GM23248 (cell line): ENCODE measurements at regions not wholly inside any gene's neighbourhood (a gene's known extent, or its start where the extent isn't known, plus 50 kb on each side); places are given as distances from the start of the nearest gene placed in this dataset.

Experiments
- DNase-seq: peaks from one replicate; pipeline ENCODE4 v3.0.0-alpha.2; 2015
- H2AFZ ChIP-seq: fragments of 200-600 bp; sonication (generic); 2 replicates; pipeline ENCODE4 v1.6.1; 2016; ENCODE audit warnings: antibody characterized with exemption
- H3F3A ChIP-seq: fragments of 200-600 bp; sonication (generic); 2 replicates; pipeline ENCODE4 v1.6.1; 2016; ENCODE audit warnings: mild to moderate bottlenecking, antibody characterized with exemption, mixed run types; ENCODE audit not compliant: insufficient read depth
- H3K27ac ChIP-seq: fragments of 200-600 bp; sonication (generic); 2 replicates; pipeline ENCODE4 v1.5.1; 2016; ENCODE audit warnings: mild to moderate bottlenecking
- H3K27me3 ChIP-seq: fragments of 200-600 bp; sonication (generic); replicated peaks from 2 replicates; pipeline ENCODE4 v1.6.1; 2016; ENCODE audit warnings: mild to moderate bottlenecking; ENCODE audit not compliant: insufficient read depth
- H3K36me3 ChIP-seq: fragments of 200-600 bp; sonication (generic); 2 replicates; pipeline ENCODE4 v1.6.1; 2016; ENCODE audit warnings: low read depth, mild to moderate bottlenecking
- H3K4me1 ChIP-seq: fragments of 200-600 bp; sonication (generic); 2 replicates; pipeline ENCODE4 v1.6.1; 2016; ENCODE audit warnings: mild to moderate bottlenecking; ENCODE audit not compliant: insufficient read depth
- H3K4me2 ChIP-seq: fragments of 200-600 bp; sonication (generic); one replicate; pipeline ENCODE4 v1.6.1; 2016; ENCODE audit warnings: mild to moderate bottlenecking; ENCODE audit not compliant: unreplicated experiment
- H3K4me3 ChIP-seq: fragments of 200-600 bp; sonication (generic); 2 replicates; pipeline ENCODE4 v1.5.1; 2016; ENCODE audit warnings: mild to moderate bottlenecking
- H3K79me2 ChIP-seq: fragments of 200-600 bp; sonication (generic); 2 replicates; pipeline ENCODE4 v1.6.1; 2016; ENCODE audit warnings: mild to moderate bottlenecking; ENCODE audit not compliant: insufficient read depth
- H3K9ac ChIP-seq: fragments of 200-600 bp; sonication (generic); 2 replicates; pipeline ENCODE4 v1.6.1; 2016; ENCODE audit warnings: mild to moderate bottlenecking
- H3K9me2 ChIP-seq: fragments of 200-600 bp; sonication (generic); 2 replicates; pipeline ENCODE4 v1.6.1; 2016; ENCODE audit warnings: mixed run types, mild to moderate bottlenecking, moderate library complexity; ENCODE audit not compliant: insufficient read depth
- H3K9me3 ChIP-seq: fragments of 200-600 bp; sonication (generic); one replicate; pipeline ENCODE4 v1.6.1; 2017; ENCODE audit warnings: low read depth
- H4K20me1 ChIP-seq: fragments of 200-600 bp; sonication (generic); 2 replicates; pipeline ENCODE4 v1.6.0; 2016; ENCODE audit not compliant: insufficient read depth
- EZH2 ChIP-seq: fragments of 200-600 bp; sonication (generic); IDR thresholded peaks from 2 replicates; pipeline ENCODE4 v1.6.1; 2018; ENCODE audit warnings: antibody characterized with exemption, mild to moderate bottlenecking; ENCODE audit not compliant: insufficient read depth, poor library complexity, severe bottlenecking
- EZH2phosphoT487 ChIP-seq: fragments of 200-600 bp; sonication (generic); IDR thresholded peaks from 2 replicates; pipeline ENCODE4 v1.6.1; 2018; ENCODE audit warnings: antibody characterized with exemption, moderate library complexity, mild to moderate bottlenecking, low read depth; ENCODE audit not compliant: insufficient read depth
- WGBS, 2 experiments: methylation state at CpG; one replicate each; pipeline ENCODE4 v1.1.6; 2015 to 2017; ENCODE audit warnings: low lambda C conversion rate in 2 of 2, low coverage in 1 of 2; ENCODE audit errors: missing lambda C conversion rate in 2 of 2; 5-methylcytosine and 5-hydroxymethylcytosine counted together
- in situ Hi-C: fragments of 300-500 bp; cut with MboI; formaldehyde crosslinking; loops from 2 replicates; pipeline ENCODE4 v1.15.0; 2020

DNA sequence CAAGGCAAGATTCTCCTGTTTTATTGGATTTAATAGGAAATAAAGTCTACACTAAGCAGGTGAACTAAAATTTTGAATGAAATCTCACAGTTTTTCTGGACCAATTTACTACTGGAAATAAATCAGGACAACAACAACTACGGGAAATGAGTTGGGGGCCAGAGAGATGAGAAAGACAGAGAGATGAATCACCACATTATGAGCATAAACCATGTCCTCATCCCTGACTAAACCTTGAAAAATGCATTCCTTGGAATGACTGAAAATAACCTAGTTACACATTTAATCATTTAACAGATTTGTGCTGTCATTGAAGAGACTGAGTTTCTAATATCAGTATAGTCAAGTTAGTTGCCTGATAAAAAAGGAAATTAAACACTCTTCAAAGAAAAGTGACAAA, 608.4 kb upstream of the KCND2 start:
- no peaks in the 10 kb centered on the region for H3K79me2 ChIP-seq
- H3K4me3 ChIP-seq, result peak overlapping the region; percentile 19
- TF ChIP-seq EZH2phosphoT487 (no peak), EZH2 (no peak)
- no peaks in the 10 kb centered on the region for H3K27me3 ChIP-seq
- no peak overlapping the region for H3K9ac ChIP-seq
- in situ Hi-C loops, result no loop called here
- 0% methylated on average over 1 of the region's 1 CpG for WGBS, 2 experiments
- peak; percentile 62 for DNase-seq
- H4K20me1 ChIP-seq, result no peaks in the 10 kb centered on the region
- H3K9me2 ChIP-seq, result no peaks in the 10 kb centered on the region
- peaks cover 12% of the 10 kb centered on the region; the same call in 1 of the 2 replicates for H3K4me1 ChIP-seq
- no peaks in the 10 kb centered on the region for H3F3A ChIP-seq
- H3K9me3 ChIP-seq, result no peaks in the 10 kb centered on the region
- H3K36me3 ChIP-seq, result no peaks in the 10 kb centered on the region
- H3K4me2 ChIP-seq, result peak overlapping the region; percentile 22
- no peak overlapping the region for H2AFZ ChIP-seq
- 0 out of 2 replicates have a peak overlapping the region, but pooled peaks have one; percentile 12 for H3K27ac ChIP-seq

DNA sequence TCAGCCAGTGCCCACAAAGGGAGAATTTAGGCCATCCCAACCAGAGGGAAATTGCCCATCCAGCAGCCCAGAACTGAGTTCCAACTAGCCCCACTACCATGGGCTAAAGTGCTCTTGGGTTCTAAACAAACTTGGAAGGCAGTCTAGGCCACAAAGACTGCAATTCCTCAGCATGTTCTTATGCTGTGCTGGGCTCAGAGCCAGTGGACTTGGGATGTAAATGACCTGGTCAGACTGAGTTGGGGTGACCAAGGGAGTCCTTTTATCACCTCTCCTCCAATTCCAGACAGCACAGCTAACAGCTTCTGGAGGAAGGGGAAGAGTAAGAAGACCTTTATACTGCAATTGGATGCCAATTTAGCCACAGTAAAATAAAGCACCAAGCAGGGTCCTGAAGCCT, 607.2 kb upstream of the KCND2 start:
- H3K9ac ChIP-seq, result no peak overlapping the region
- no peaks in the 10 kb centered on the region for H3K27me3 ChIP-seq
- no peaks in the 10 kb centered on the region for H4K20me1 ChIP-seq
- H3K4me2 ChIP-seq, result no peak overlapping the region
- DNase-seq, result no peak
- no peak for TF ChIP-seq EZH2phosphoT487
- TF ChIP-seq EZH2, result no peak
- in situ Hi-C loops, result no loop called here
- H3F3A ChIP-seq, result no peaks in the 10 kb centered on the region
- H3K9me3 ChIP-seq, result no peaks in the 10 kb centered on the region
- H2AFZ ChIP-seq, result no peak overlapping the region
- no peaks in the 10 kb centered on the region for H3K79me2 ChIP-seq
- no peak overlapping the region for H3K27ac ChIP-seq
- no peak overlapping the region for H3K4me3 ChIP-seq
- H3K4me1 ChIP-seq, result peaks cover 12% of the 10 kb centered on the region; the same call in 1 of the 2 replicates
- H3K9me2 ChIP-seq, result no peaks in the 10 kb centered on the region
- no peaks in the 10 kb centered on the region for H3K36me3 ChIP-seq

DNA sequence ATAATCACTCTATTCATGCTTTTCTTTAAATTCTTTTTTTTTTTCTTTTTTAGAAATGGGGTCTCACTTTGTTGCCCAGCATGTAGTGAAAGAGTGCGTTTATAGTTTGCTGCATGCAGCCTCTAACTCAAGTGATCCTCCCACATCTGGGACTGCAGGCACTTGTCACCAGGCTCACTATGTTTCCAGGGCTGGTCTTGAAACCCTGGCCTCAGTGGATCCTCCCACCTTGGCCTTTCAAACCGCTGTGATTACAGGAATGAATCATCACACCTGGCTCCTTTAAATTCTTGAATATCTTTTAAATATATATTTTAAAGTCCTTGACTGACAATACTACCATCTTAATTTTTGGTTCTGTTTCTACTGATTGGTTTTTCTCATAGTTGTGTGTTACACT, 591.6 kb upstream of the KCND2 start:
- H3K9ac ChIP-seq, result no peak overlapping the region
- no peaks in the 10 kb centered on the region for H3K79me2 ChIP-seq
- H4K20me1 ChIP-seq, result no peaks in the 10 kb centered on the region
- H3K27ac ChIP-seq, result no peak overlapping the region
- no peaks in the 10 kb centered on the region for H3K4me1 ChIP-seq
- H3K9me3 ChIP-seq, result no peaks in the 10 kb centered on the region
- H3F3A ChIP-seq, result no peaks in the 10 kb centered on the region
- H3K36me3 ChIP-seq, result no peaks in the 10 kb centered on the region
- H3K27me3 ChIP-seq, result no peaks in the 10 kb centered on the region
- in situ Hi-C loops, result no loop called here
- no peak overlapping the region for H2AFZ ChIP-seq
- WGBS, 2 experiments, result 63 to 68% methylated on average over 2 of the region's 2 CpGs
- H3K4me2 ChIP-seq, result no peak overlapping the region
- H3K9me2 ChIP-seq, result no peaks in the 10 kb centered on the region
- no peak for DNase-seq
- no peak overlapping the region for H3K4me3 ChIP-seq
- TF ChIP-seq EZH2 (no peak), EZH2phosphoT487 (no peak)

DNA sequence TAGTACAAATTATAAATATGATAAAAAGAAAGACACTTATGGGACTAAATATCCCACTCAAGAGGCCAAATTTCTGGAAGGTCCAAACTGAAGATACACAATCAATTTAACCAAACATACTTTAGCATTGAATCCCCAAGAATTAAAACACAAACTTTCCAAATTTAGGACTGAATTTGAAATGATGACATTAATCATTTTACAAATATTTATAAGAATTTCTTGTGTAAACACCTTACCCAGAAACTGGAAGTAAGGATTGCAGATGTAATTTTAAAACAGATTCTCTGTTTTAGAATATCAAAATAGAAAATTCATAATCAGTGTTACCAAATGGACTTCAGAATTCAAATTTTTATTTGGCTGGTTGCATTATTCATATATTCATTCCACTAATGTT, 588.2 kb upstream of the KCND2 start:
- Histone ChIP-seq H3K9ac (no peak overlapping the region), H3K79me2 (no peaks in the 10 kb centered on the region), H3K36me3 (no peaks in the 10 kb centered on the region), H3K4me1 (no peaks in the 10 kb centered on the region), H3F3A (no peaks in the 10 kb centered on the region), H3K4me3 (no peak overlapping the region), H3K9me2 (no peaks in the 10 kb centered on the region), H2AFZ (peak overlapping the region; percentile 10; the same call in 1 of the 2 replicates), H3K27ac (no peak overlapping the region), H3K27me3 (no peaks in the 10 kb centered on the region), H3K9me3 (no peaks in the 10 kb centered on the region), H4K20me1 (no peaks in the 10 kb centered on the region), H3K4me2 (no peak overlapping the region)
- no peak for DNase-seq
- in situ Hi-C loops, result no loop called here
- TF ChIP-seq EZH2phosphoT487 (no peak), EZH2 (no peak)

DNA sequence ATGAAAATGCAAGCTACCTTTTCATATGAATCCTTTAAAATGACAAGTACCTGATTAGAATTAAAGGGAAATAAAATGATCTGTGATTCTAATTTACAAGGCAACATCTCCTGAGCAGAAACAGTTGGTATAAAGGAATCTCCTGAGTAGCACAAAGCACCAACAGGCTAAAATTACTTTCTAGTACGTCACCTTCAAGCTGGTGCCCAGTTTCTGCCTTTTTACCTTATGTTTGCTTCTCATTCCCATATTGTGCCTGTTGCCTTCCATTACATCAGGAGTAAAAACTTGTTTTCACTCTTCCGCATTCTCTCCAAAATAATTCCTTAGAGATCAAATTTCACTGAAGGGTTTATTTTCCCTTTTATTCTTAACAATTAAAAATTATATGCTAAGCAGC, 587.1 kb upstream of the KCND2 start:
- no peaks in the 10 kb centered on the region for H3K4me1 ChIP-seq
- H3K9me2 ChIP-seq, result no peaks in the 10 kb centered on the region
- 0 out of 2 replicates have a peak overlapping the region, but pooled peaks have one; percentile 7 for H2AFZ ChIP-seq

More for the DNA sequence above, 587.1 kb upstream of the KCND2 start:
- Histone ChIP-seq H3K4me2 (no peak overlapping the region), H3K36me3 (no peaks in the 10 kb centered on the region), H3K79me2 (no peaks in the 10 kb centered on the region), H4K20me1 (no peaks in the 10 kb centered on the region), H3F3A (no peaks in the 10 kb centered on the region), H3K27me3 (no peaks in the 10 kb centered on the region), H3K9ac (no peak overlapping the region), H3K9me3 (no peaks in the 10 kb centered on the region), H3K27ac (no peak overlapping the region), H3K4me3 (no peak overlapping the region)
- WGBS, 2 experiments, result 38 to 43% methylated on average over 2 of the region's 2 CpGs
- peak; percentile 5 for DNase-seq
- TF ChIP-seq EZH2, result no peak
- no peak for TF ChIP-seq EZH2phosphoT487
- in situ Hi-C loops, result no loop called here
